GM23248 (cell line): ENCODE measurements at regions not wholly inside any gene's neighbourhood (a gene's known extent, or its start where the extent isn't known, plus 50 kb on each side); places are given as distances from the start of the nearest gene placed in this dataset.

ENCODE experiments used
- EZH2 ChIP-seq: fragments of 200-600 bp; sonication (generic); IDR thresholded peaks from 2 replicates; pipeline ENCODE4 v1.6.1; 2018; ENCODE audit warnings: antibody characterized with exemption, mild to moderate bottlenecking; ENCODE audit not compliant: insufficient read depth, poor library complexity, severe bottlenecking
- EZH2phosphoT487 ChIP-seq: fragments of 200-600 bp; sonication (generic); IDR thresholded peaks from 2 replicates; pipeline ENCODE4 v1.6.1; 2018; ENCODE audit warnings: antibody characterized with exemption, moderate library complexity, mild to moderate bottlenecking, low read depth; ENCODE audit not compliant: insufficient read depth

- TF ChIP-seq EZH2phosphoT487 (no peak), EZH2 (no peak)
These were observed 1262.3 kb upstream of the PHF14 start for GRCh38 chr7:9711259-9711918.
